H1 (cell line): ENCODE measurements at regions not wholly inside any gene's neighbourhood (a gene's known extent, or its start where the extent isn't known, plus 50 kb on each side); places are given as distances from the start of the nearest gene placed in this dataset.

Experiments
- CTCF ChIA-PET: fragments of 300-600 bp; sonication (Branson Sonifier 250); formaldehyde crosslinking; loops from one replicate; lab custom pipeline; 2021; ENCODE audit not compliant: partially characterized antibody; lab: Charles Lee
- POLR2A ChIA-PET: fragments of 300-600 bp; sonication (Branson Sonifier 250); formaldehyde crosslinking; loops from one replicate; lab custom pipeline; 2021; ENCODE audit warnings: inconsistent platforms; ENCODE audit not compliant: partially characterized antibody; lab: Charles Lee
- DNase-seq, 2 experiments: peaks; one replicate each; pipeline versions ENCODE4 v3.0.0 to v3.0.0-alpha.2; 2010 to 2022; ENCODE audit warnings: low spot score in 2 of 2, low read depth in 1 of 2, mixed read lengths in 1 of 2
- FAIRE-seq: peaks from 2 replicates; lab custom pipeline; 2011; peaks lifted over from hg19 to GRCh38; lab: Jason Lieb, UNC
- H2AFZ ChIP-seq: 2 replicates; pipeline ENCODE4 v1.8.1; 2012; ENCODE audit warnings: low read length, inconsistent platforms
- H2AK5ac ChIP-seq: 2 replicates; pipeline ENCODE4 v1.6.1; 2013; ENCODE audit warnings: low read depth, low read length
- H2BK120ac ChIP-seq: replicated peaks from 2 replicates; pipeline ENCODE3; 2013; ENCODE audit warnings: low read depth, low read length, inconsistent platforms
- H2BK12ac ChIP-seq: 2 replicates; pipeline ENCODE4 v1.6.1; 2013; ENCODE audit warnings: low read depth, low read length
- H2BK15ac ChIP-seq: 2 replicates; pipeline ENCODE4 v1.6.1; 2013; ENCODE audit warnings: low read length
- H2BK20ac ChIP-seq: 2 replicates; pipeline ENCODE4 v1.6.1; 2013; ENCODE audit warnings: low read length
- H2BK5ac ChIP-seq: 2 replicates; pipeline ENCODE4 v1.6.1; 2013; ENCODE audit warnings: low read depth, low read length
- H3K14ac ChIP-seq: 2 replicates; pipeline ENCODE4 v1.6.1; 2013; ENCODE audit warnings: inconsistent platforms; ENCODE audit not compliant: insufficient read length
- H3K18ac ChIP-seq: 2 replicates; pipeline ENCODE4 v1.6.1; 2013; ENCODE audit warnings: low read length; ENCODE audit errors: extremely low read depth
- H3K23ac ChIP-seq: 2 replicates; pipeline ENCODE4 v1.6.1; 2013; ENCODE audit warnings: inconsistent platforms; ENCODE audit not compliant: insufficient read length
- H3K23me2 ChIP-seq: 2 replicates; pipeline ENCODE4 v1.6.1; 2013; ENCODE audit warnings: low read depth, low read length
- H3K27ac ChIP-seq: 2 replicates; pipeline ENCODE4 v1.6.1; 2011; ENCODE audit warnings: low read depth, low read length, inconsistent platforms
- H3K27me3 ChIP-seq, 4 experiments: replicated peaks in 1 of 4; 1 replicate in 1 of 4; 2 replicates in 3 of 4; pipeline versions ENCODE4 v1.6.1 to v1.8.1; 2011 to 2013; ENCODE audit warnings: low read length in 3 of 4, mild to moderate bottlenecking in 3 of 4, inconsistent platforms in 2 of 4, mixed read lengths in 2 of 4, moderate library complexity in 1 of 4; ENCODE audit not compliant: control insufficient read depth in 3 of 4, insufficient read depth in 3 of 4; ENCODE audit errors: extremely low read depth in 1 of 4
- H3K36me3 ChIP-seq, 4 experiments: 2 replicates each; pipeline versions ENCODE4 v1.6.1 to v1.8.1; 2011 to 2013; ENCODE audit warnings: mild to moderate bottlenecking in 4 of 4, low read length in 3 of 4, moderate library complexity in 2 of 4, control low read depth in 1 of 4, inconsistent platforms in 1 of 4; ENCODE audit not compliant: insufficient read depth in 4 of 4, control insufficient read depth in 2 of 4
- H3K4ac ChIP-seq: replicated peaks from 2 replicates; pipeline ENCODE3; 2013; ENCODE audit warnings: low read length, low read depth, mixed read lengths, inconsistent platforms; ENCODE audit not compliant: insufficient read length
- H3K4me1 ChIP-seq, 4 experiments: replicated peaks in 1 of 4; 1 replicate in 1 of 4; 2 replicates in 3 of 4; pipeline versions ENCODE4 v1.6.1 to v1.8.1; 2011 to 2013; ENCODE audit warnings: low read length in 3 of 4, inconsistent platforms in 2 of 4, mixed read lengths in 1 of 4; ENCODE audit not compliant: insufficient read depth in 4 of 4, control insufficient read depth in 3 of 4
- H3K4me2 ChIP-seq, 2 experiments: 2 replicates each; pipeline versions ENCODE4 v1.6.1 to v1.8.1; 2011 to 2013; ENCODE audit warnings: low read depth in 2 of 2, low read length in 2 of 2, control low read depth in 1 of 2, inconsistent platforms in 1 of 2, mild to moderate bottlenecking in 1 of 2; ENCODE audit not compliant: insufficient read depth in 1 of 2
- H3K4me3 ChIP-seq, 4 experiments: fragments of 200-600, 300-600 bp in 1 of 4; sonication (generic), shearing (Covaris generic), sonication (Bioruptor Twin) in 1 of 4; 2 replicates each; pipeline versions ENCODE4 v1.5.1 to v1.8.1; 2011 to 2016; ENCODE audit warnings: low read length in 4 of 4, low read depth in 3 of 4, control low read depth in 2 of 4, inconsistent platforms in 2 of 4, mild to moderate bottlenecking in 2 of 4, mixed read lengths in 1 of 4, moderate library complexity in 1 of 4; ENCODE audit not compliant: insufficient read depth in 2 of 4; ENCODE audit errors: extremely low read depth in 1 of 4
- H3K56ac ChIP-seq: replicated peaks from 2 replicates; pipeline ENCODE3; 2013; ENCODE audit warnings: low read depth, mild to moderate bottlenecking, mixed read lengths, low read length, inconsistent platforms; ENCODE audit not compliant: insufficient read length
- H3K79me1 ChIP-seq: 2 replicates; pipeline ENCODE4 v1.6.1; 2013; ENCODE audit warnings: low read depth, low read length, control low read depth
- H3K79me2 ChIP-seq, 2 experiments: 2 replicates each; pipeline versions ENCODE4 v1.6.1 to v1.8.1; 2012 to 2013; ENCODE audit warnings: low read length in 2 of 2, mild to moderate bottlenecking in 2 of 2, inconsistent platforms in 1 of 2; ENCODE audit not compliant: insufficient read depth in 2 of 2, control insufficient read depth in 1 of 2
- H3K9ac ChIP-seq, 4 experiments: replicated peaks in 1 of 4; 1 replicate in 1 of 4; 2 replicates in 3 of 4; pipeline versions ENCODE4 v1.6.1 to v1.8.1; 2011 to 2013; ENCODE audit warnings: low read depth in 3 of 4, low read length in 3 of 4, control low read depth in 2 of 4, mild to moderate bottlenecking in 2 of 4, moderate library complexity in 2 of 4, inconsistent platforms in 1 of 4; ENCODE audit errors: extremely low read depth in 1 of 4
- H3K9me3 ChIP-seq, 2 experiments: 2 replicates each; pipeline versions ENCODE4 v1.6.1 to v1.8.1; 2012 to 2013; ENCODE audit warnings: mild to moderate bottlenecking in 2 of 2, moderate library complexity in 2 of 2, control low read depth in 1 of 2, inconsistent platforms in 1 of 2, low read depth in 1 of 2, low read length in 1 of 2, mixed read lengths in 1 of 2; ENCODE audit not compliant: insufficient read depth in 2 of 2
- H4K20me1 ChIP-seq, 2 experiments: replicated peaks in 1 of 2; 2 replicates each; pipeline versions ENCODE3 to v1.8.1; 2011 to 2013; ENCODE audit warnings: inconsistent platforms in 2 of 2, low read length in 2 of 2, mild to moderate bottlenecking in 1 of 2; ENCODE audit not compliant: insufficient read depth in 2 of 2, control insufficient read depth in 1 of 2
- H4K5ac ChIP-seq: 2 replicates; pipeline ENCODE4 v1.6.1; 2013; ENCODE audit warnings: low read length, low read depth, mixed read lengths, inconsistent platforms; ENCODE audit not compliant: insufficient read length
- H4K8ac ChIP-seq: 2 replicates; pipeline ENCODE4 v1.8.0; 2013; ENCODE audit warnings: mild to moderate bottlenecking, moderate library complexity, low read length, inconsistent platforms; ENCODE audit not compliant: insufficient read depth; ENCODE audit errors: extremely low read depth
- H4K91ac ChIP-seq: replicated peaks from 2 replicates; pipeline ENCODE3; 2013; ENCODE audit warnings: low read length, mixed read lengths, inconsistent platforms; ENCODE audit not compliant: insufficient read length
- CHD1 ChIP-seq: IDR thresholded peaks from 2 replicates; pipeline ENCODE4 v1.6.1; 2012; ENCODE audit warnings: low read depth, low read length, improper control_type of control experiment
- TAF1 ChIP-seq: IDR thresholded peaks from 2 replicates; pipeline ENCODE4 v1.6.1; 2011; ENCODE audit warnings: mild to moderate bottlenecking, low read depth, low read length
- WGBS, 2 experiments: shearing (Covaris generic) in 1 of 2; methylation state at CpG; one replicate each; pipeline versions ENCODE4 v1.1.6 to v1.1.7; 2013 to 2015; ENCODE audit warnings: low lambda C conversion rate in 2 of 2, mixed read lengths in 2 of 2, inconsistent platforms in 1 of 2, low coverage in 1 of 2, missing lambda C conversion rate in 1 of 2; ENCODE audit not compliant: insufficient replicate concordance in 2 of 2, insufficient coverage in 1 of 2, insufficient read length in 1 of 2; ENCODE audit errors: extremely low coverage in 1 of 2, missing lambda C conversion rate in 1 of 2; 5-methylcytosine and 5-hydroxymethylcytosine counted together

DNA sequence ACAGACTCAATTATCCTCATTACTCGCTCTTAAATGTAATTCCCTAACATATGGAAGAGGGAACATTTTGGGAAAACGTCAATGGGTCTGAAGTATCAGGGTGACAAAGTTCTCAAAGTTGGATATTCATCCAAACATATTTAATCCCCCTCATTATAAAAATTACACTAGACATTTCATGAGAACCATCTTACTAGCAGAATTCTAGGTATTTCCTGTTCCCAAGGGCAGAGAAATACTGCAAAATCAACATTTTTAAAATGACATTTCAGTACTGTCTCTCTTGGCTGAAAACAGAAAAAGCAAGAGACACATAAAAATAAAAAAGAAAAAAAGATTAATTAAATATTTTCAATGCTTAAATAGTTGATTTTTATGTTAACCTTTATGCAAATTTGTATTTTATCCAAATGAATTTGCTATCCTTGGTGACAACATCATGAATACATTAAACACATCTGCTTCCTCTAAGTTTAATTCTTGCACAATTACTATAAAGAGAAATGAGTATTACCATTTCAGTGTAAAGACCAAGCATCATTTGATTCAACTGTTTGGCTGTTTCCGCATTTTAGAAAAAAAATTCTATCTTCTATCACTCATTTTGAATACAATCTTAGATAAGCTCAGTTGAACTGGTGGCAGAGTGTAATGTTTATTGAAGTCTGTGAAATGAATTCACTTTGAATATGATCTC is 114.8 kb upstream of the COL8A1 start:
- no peaks in the 10 kb centered on the region for H3K23me2 ChIP-seq
- ChIA-PET POLR2A (no interaction called here), CTCF (interaction anchor here (0.7 to 1.6 kb wide), 2 partner anchors 23 to 226 kb away, joined by 3 to 5 read pairs; no protein-coding TSS in a partner anchor)
- no peak overlapping the region for H3K4ac ChIP-seq
- H3K23ac ChIP-seq: no peak overlapping the region
- no peak overlapping the region for H2AFZ ChIP-seq
- no peak overlapping the region for H2AK5ac ChIP-seq
- 87% methylated on average over 3 of the region's 3 CpGs; no CpG with 5 or more reads in 1 of the 2 experiments for WGBS, 2 experiments
- TF ChIP-seq TAF1 (no peak), CHD1 (no peak)
- H4K91ac ChIP-seq: no peak overlapping the region
- no peak overlapping the region for H2BK15ac ChIP-seq
- H2BK5ac ChIP-seq: no peak overlapping the region
- H3K56ac ChIP-seq: no peak overlapping the region
- H4K20me1 ChIP-seq: no peaks in the 10 kb centered on the region
- no peak overlapping the region for H3K18ac ChIP-seq
- H3K79me2 ChIP-seq: no peaks in the 10 kb centered on the region
- H3K79me1 ChIP-seq: no peaks in the 10 kb centered on the region
- H3K27me3 ChIP-seq: no peaks in the 10 kb centered on the region
- H3K27ac ChIP-seq: no peak overlapping the region
- H3K14ac ChIP-seq: no peak overlapping the region
- H3K4me3 ChIP-seq: no peak overlapping the region
- H2BK20ac ChIP-seq: no peak overlapping the region
- no peak overlapping the region for H2BK12ac ChIP-seq
- no peak for DNase-seq
- peaks cover 0 to 4% (median 0%) of the 10 kb centered on the region in 4 experiments; a peak in 2 of 7 replicates for H3K4me1 ChIP-seq
- FAIRE-seq: no peak
- H4K5ac ChIP-seq: no peak overlapping the region
- H3K36me3 ChIP-seq: no peaks in the 10 kb centered on the region
- H4K8ac ChIP-seq: no peak overlapping the region
- H2BK120ac ChIP-seq: no peak overlapping the region
- no peaks in the 10 kb centered on the region for H3K9me3 ChIP-seq
- H3K4me2 ChIP-seq: no peak overlapping the region
- H3K9ac ChIP-seq: no peak overlapping the region
